ENCODE measurements at regions not wholly inside any gene's neighbourhood (a gene's known extent, or its start where the extent isn't known, plus 50 kb on each side); places are given as distances from the start of the nearest gene placed in this dataset.

DNA sequence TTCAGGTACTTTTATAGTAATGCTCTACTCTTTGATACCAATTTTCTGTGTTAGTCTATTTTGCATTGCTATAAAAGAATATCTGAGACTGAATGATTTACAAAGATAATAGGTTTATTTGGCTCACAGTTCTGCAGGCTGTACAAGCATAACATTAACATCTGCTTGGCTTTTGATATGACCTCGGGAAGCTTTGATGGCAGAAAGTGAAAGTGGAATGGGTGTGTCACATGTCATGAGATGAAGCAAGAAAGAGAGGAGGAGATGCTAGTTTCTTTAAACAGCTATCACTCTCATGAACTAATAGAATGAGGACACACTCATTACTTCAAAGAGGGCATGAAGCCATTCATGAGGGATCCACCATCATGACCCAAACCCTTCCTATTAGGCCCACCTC lies 270.9 kb upstream of the IL12B start:
- BruUV-seq (replicated peaks): no TSS peak

More for the DNA sequence above, 270.9 kb upstream of the IL12B start:
- ChIA-PET SMC1A (ENCODE audit: uncharacterized antibody, unreplicated experiment) (no interaction called here), POLR2A (no interaction called here), CTCF (no interaction called here), RAD21 (ENCODE audit: unreplicated experiment) (no interaction called here)
- in situ Hi-C loops (cut with MboI) (no loop called here), intact Hi-C loops (cut with micrococcal nuclease; ENCODE audit: unreplicated experiment) (no loop called here)
- Histone ChIP-seq H2AFZ (ENCODE audit: control insufficient read depth, low read depth, low read length) (no peak overlapping the region), H3K79me2 (ENCODE audit: control insufficient read depth, insufficient read depth, low read length) (no peaks in the 10 kb centered on the region), H3K9me3 (replicated peaks; ENCODE audit: control insufficient read depth, insufficient read depth, low read length) (no peaks in the 10 kb centered on the region), H3K9ac (ENCODE audit: control insufficient read depth, insufficient read depth, low read length) (no peak overlapping the region), H4K20me1 (ENCODE audit: control insufficient read depth, insufficient read depth) (no peaks in the 10 kb centered on the region), H3K36me3 (ENCODE audit: control insufficient read depth in 2 of 2, insufficient read depth in 2 of 2, low read length in 1 of 2) (no peaks in the 10 kb centered on the region), H3K4me2 (ENCODE audit: control insufficient read depth, insufficient read depth) (no peak overlapping the region), H3K4me1 (ENCODE audit: control insufficient read depth, insufficient read depth, low read length) (no peaks in the 10 kb centered on the region), H3K4me3 (no peak overlapping the region), H3K27ac (ENCODE audit: control insufficient read depth, insufficient read depth) (no peak overlapping the region), H3K27me3 (replicated peaks in 1 of 2; ENCODE audit: control insufficient read depth in 2 of 2, insufficient read depth in 2 of 2, low read length in 1 of 2) (no peaks in the 10 kb centered on the region)
- TF ChIP-seq SMC3 (IDR thresholded peaks at IDR 0.05; ENCODE audit: borderline replicate concordance, low read length) (no peak), MEF2A (IDR thresholded peaks at IDR 0.05; ENCODE audit: insufficient read depth, low read depth, low read length) (no peak), ASH2L (IDR thresholded peaks at IDR 0.05; ENCODE audit: borderline replicate concordance, low read depth) (no peak), ZSCAN29 (IDR thresholded peaks at IDR 0.05) (no peak), TARDBP (IDR thresholded peaks at IDR 0.05; ENCODE audit: borderline replicate concordance) (no peak), HCFC1 (IDR thresholded peaks at IDR 0.05; ENCODE audit: low read length) (no peak), PAX8 (IDR thresholded peaks at IDR 0.05) (no peak), GATAD2B (conservative IDR thresholded peaks at IDR 0.05; ENCODE audit: low read depth) (no peak), CBFB (IDR thresholded peaks at IDR 0.05; ENCODE audit: low read depth) (no peak), SP1 (IDR thresholded peaks at IDR 0.05; ENCODE audit: low read depth, low read length) (no peak)
- TF ChIP-seq, protein P1, sequence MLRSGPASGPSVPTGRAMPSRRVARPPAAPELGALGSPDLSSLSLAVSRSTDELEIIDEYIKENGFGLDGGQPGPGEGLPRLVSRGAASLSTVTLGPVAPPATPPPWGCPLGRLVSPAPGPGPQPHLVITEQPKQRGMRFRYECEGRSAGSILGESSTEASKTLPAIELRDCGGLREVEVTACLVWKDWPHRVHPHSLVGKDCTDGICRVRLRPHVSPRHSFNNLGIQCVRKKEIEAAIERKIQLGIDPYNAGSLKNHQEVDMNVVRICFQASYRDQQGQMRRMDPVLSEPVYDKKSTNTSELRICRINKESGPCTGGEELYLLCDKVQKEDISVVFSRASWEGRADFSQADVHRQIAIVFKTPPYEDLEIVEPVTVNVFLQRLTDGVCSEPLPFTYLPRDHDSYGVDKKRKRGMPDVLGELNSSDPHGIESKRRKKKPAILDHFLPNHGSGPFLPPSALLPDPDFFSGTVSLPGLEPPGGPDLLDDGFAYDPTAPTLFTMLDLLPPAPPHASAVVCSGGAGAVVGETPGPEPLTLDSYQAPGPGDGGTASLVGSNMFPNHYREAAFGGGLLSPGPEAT (IDR thresholded peaks at IDR 0.05; ENCODE audit: low read depth): no peak
- TF ChIP-seq, protein P2, sequence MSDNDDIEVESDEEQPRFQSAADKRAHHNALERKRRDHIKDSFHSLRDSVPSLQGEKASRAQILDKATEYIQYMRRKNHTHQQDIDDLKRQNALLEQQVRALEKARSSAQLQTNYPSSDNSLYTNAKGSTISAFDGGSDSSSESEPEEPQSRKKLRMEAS (IDR thresholded peaks at IDR 0.05; ENCODE audit: low read depth, low read length): no peak
- DNase-seq (ENCODE audit: low read depth, low spot score) (no peak), ATAC-seq (peak; percentile 35), FAIRE-seq (no peak)
- WGBS (ENCODE audit: insufficient coverage, insufficient replicate concordance, low lambda C conversion rate, missing lambda C conversion rate): 0% methylated on average over 1 of the region's 1 CpG

All from GM12878 (cell line).